OCI-LY1 (cell line): ENCODE measurements at regions not wholly inside any gene's neighbourhood (a gene's known extent, or its start where the extent isn't known, plus 50 kb on each side); places are given as distances from the start of the nearest gene placed in this dataset.

Experiments
- EZH2 ChIP-seq: fragments of 200-600 bp; sonication (generic), shearing (Covaris generic); IDR thresholded peaks from 2 replicates; pipeline ENCODE4 v1.8.0; 2017; ENCODE audit warnings: borderline replicate concordance, mixed run types, mild to moderate bottlenecking, antibody characterized with exemption, low read length, moderate library complexity, mixed read lengths
- TF ChIP-seq, protein P1 (sequence below): fragments of 200-600 bp; sonication (generic), shearing (Covaris generic); IDR thresholded peaks from 2 replicates; pipeline ENCODE4 v1.5.1; 2017; ENCODE audit warnings: mild to moderate bottlenecking, antibody characterized with exemption, low read length, moderate library complexity, mixed read lengths

DNA sequence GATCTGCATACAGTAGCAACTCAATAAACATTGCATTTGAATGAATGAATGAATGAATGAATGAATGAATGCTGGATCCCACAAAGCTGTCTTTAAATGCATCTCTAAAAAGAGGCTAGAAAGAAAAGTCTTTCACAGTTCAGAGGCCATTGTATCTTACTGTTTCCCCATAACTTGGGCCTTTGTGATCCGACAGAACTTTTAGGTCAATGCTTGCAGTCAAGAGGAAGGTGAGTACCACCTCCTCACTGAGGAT, 119.9 kb upstream of the COPS8 start:
- TF ChIP-seq EZH2 = no peak
- TF ChIP-seq, protein P1, sequence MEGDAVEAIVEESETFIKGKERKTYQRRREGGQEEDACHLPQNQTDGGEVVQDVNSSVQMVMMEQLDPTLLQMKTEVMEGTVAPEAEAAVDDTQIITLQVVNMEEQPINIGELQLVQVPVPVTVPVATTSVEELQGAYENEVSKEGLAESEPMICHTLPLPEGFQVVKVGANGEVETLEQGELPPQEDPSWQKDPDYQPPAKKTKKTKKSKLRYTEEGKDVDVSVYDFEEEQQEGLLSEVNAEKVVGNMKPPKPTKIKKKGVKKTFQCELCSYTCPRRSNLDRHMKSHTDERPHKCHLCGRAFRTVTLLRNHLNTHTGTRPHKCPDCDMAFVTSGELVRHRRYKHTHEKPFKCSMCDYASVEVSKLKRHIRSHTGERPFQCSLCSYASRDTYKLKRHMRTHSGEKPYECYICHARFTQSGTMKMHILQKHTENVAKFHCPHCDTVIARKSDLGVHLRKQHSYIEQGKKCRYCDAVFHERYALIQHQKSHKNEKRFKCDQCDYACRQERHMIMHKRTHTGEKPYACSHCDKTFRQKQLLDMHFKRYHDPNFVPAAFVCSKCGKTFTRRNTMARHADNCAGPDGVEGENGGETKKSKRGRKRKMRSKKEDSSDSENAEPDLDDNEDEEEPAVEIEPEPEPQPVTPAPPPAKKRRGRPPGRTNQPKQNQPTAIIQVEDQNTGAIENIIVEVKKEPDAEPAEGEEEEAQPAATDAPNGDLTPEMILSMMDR = no peak
